NCI-H2171 treated with DMSO at 0.1 percent for 48 hours (cell line): ENCODE measurements at regions not wholly inside any gene's neighbourhood (a gene's known extent, or its start where the extent isn't known, plus 50 kb on each side); places are given as distances from the start of the nearest gene placed in this dataset.

Experiments
- DNase-seq: peaks from one replicate; lab custom pipeline; 2025; lab: John Stamatoyannopoulos, UW

GRCh38 chr2:123928358-123928757 is 96.7 kb upstream of the CNTNAP5 start:
- DNase-seq, result peak; percentile 40

GRCh38 chr2:123935405-123935804 is 89.7 kb upstream of the CNTNAP5 start:
- no peak for DNase-seq

GRCh38 chr2:123953846-123954245 is 71.2 kb upstream of the CNTNAP5 start:
- peak; percentile 8 for DNase-seq

GRCh38 chr2:123958011-123958410 is 67.1 kb upstream of the CNTNAP5 start:
- no peak for DNase-seq

GRCh38 chr2:123961576-123961975 is 63.5 kb upstream of the CNTNAP5 start:
- DNase-seq, result no peak

- no peak for DNase-seq
Observed at GRCh38 chr2:123971564-123972318, 53.3 kb upstream of the CNTNAP5 start.
